T-helper 2 cell treated with Interferon-gamma antibody and Interleukin-4, amounts not matched to agents 100 ng/mL and 5 ng/mL, for 36 hours (primary cell): ENCODE measurements at regions not wholly inside any gene's neighbourhood (a gene's known extent, or its start where the extent isn't known, plus 50 kb on each side); places are given as distances from the start of the nearest gene placed in this dataset.
"Not testable (repeated sequence)": the region's sequence is repeated elsewhere in the genome, so short reads cannot be mapped to it uniquely, and the experiment has no call there.

Experiments used
- intact Hi-C: fragments of 100-400 bp; cut with micrococcal nuclease; formaldehyde crosslinking; loops from one replicate; pipeline ENCODE4 v1.15.1; 2023

DNA sequence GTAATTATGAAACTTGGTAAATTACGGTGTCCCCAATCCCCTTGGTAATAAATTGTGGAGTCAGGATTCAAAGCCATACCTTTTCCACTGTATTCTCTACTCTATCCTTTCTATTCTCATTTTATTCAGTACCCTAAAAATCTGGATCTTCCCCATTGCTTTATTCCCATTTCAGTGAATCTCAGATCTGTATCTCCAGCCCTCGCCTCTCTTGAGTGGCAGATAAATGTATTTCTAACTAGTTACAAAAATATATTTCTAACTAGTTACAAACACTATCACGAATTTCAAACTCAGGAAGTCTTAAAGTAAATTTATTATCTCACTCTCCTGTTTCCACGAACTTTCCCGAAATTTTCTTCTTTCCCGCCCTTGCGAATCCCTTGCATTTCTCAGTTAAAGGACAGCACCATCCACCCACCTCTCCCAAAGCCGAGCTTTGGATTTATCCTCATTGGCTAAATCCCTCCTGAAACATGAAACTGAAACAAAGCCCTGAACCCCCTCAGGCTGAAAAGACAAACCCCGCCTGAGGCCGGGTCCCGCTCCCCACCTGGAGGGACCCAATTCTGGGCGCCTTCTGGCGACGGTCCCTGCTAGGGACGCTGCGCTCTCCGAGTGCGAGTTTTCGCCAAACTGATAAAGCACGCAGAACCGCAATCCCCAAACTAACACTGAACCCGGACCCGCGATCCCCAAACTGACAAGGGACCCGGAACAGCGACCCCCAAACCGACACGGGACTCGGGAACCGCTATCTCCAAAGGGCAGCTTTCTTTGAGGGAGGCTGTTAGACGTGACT, 164.3 kb upstream of the PABPC3 start:
- intact Hi-C loops, result no loop called here

DNA sequence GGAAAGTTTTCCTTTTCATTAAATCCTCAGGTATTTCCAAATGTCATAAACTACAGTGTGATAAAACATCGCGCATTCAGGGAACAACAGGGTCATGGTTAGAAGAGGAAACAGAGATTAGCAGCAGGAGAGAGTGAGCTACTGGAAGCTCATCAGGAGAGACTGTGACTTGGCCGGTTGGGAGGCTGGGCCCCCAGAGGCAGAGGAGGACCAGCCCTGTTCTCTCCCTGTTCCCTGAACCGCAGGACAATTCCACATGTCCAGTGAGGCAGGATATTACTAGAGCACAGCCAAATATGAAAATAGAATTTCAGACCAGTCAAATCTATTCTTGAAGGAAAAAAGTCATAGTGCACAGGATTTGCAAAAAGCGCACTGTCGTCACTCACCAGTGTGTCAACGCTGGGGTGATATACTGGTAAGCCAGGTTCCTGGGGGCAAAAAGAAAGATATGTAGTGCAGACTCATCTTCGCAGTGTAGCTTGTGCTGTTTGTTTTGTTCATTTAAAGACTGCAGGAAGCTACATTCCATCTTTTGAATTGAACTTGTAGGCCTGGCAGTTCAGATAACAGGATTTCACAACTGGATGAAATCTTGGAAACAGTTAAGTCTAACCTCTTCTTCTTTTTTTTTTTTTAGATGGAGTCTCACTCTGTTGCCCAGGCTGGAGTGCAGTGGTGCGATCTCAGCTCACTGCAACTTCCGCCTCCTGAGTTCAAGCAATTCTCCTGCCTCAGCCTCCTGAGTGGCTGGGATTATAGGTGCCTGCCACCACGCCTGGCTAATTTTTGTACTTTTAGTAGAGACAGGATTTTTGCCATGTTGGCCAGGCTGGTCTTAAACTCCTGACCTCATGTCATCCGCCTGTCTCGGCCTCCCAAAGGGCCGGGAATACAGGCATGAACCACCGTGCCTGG, 162.6 kb upstream of the PABPC3 start:
- intact Hi-C loops, result not testable (repeated sequence)

GRCh38 chr13:24934024-24934385, 161.9 kb upstream of the PABPC3 start:
- intact Hi-C loops, result not testable (repeated sequence)

GRCh38 chr13:24938966-24939365, 157.0 kb upstream of the PABPC3 start:
- intact Hi-C loops, result no loop called here

DNA sequence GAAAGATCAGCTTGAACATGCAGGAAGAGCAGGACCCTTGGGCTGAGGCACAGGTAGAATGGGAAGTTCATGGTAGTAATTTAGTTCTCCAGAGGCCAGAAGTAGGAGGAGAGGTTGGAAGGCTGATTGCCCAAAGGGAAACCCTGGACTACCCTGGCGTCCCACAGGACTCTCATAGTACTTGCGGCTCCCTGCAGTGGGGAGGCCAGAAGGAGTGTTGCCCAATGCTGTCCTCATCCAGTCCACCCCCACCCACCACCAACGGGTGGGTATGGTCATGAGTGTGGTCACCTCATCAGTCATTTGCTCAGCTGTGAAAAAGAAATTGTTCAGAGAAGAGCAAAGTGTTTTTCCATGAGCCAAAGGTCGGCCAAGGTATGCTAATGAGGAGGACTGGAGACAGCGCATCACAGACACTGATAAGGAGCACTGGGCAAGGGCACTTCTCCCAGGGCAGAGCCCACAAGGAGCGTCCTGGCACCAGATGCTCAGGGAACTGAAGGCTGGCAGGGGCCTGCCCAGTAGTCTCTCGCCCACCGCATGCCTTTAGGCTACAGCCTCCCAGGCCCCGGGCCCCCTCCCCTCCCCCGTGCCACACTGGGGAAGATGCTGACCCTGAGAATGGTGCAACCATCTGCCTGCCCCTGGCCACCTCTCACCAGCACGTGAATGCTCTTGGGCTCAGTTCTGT, 154.8 kb upstream of the PABPC3 start:
- intact Hi-C loops, result not testable (repeated sequence)

DNA sequence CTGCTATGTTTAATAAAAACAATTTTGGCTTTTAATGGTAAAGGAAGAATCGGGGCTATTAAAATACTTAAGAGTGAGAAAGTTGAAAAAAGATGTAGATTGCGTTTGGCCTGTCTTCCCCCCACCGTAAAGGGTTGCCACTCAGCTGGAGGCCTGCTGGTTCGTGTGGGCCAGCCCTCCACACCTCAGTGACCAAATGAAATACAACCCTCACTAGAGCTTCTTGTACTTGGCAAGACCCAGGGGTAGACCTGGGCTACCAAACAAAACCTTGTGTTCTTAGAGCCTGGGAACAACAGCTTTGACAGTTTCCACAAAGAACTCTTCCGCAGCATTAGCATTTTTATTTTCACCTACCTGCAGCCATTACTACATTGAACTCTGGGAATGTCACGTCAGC, 152.8 kb upstream of the PABPC3 start:
- intact Hi-C loops, result no loop called here

DNA sequence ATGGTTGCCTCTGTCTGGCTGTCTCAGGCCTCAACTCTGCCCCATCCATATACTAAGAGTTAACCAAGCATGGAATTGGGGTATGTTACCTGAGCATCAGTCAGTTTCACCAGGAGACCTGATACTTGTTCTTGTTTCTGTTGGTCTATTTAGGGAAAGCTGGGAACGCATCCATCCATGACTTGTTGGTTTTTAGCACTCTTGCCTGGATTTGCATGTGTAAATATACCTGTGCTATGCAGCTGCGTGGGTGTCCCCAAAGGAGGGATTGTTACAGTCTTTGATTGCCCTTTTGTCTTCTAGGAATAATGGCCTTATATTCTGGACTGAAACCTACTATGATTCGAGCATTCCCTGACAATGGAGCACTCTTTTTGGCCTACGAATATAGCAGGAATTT, 151.9 kb upstream of the PABPC3 start:
- intact Hi-C loops, result not testable (repeated sequence)

GRCh38 chr13:24948977-24949376, 147.0 kb upstream of the PABPC3 start:
- intact Hi-C loops, result not testable (repeated sequence)

- intact Hi-C loops, result not testable (repeated sequence)
Observed at GRCh38 chr13:24950611-24951010, 145.3 kb upstream of the PABPC3 start.

DNA sequence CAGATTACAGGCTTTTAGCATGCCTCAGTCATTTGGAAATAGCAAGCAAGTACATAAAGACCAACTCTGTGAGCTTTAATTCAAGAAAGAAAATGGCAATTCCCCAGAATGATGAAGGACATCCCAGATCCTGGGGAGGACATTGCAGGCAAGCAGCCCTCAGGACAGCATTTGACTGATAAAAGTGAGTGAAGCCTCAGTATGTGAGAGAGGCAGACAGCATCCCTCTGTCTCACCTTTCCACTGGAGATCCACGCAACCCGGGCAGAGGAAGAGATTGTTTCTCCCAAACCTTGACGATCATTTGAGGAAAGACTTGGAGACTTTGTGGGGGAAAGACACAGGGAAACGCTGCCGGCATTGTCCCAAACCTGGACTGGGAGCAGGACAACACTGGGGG, 128.0 kb upstream of the PABPC3 start:
- intact Hi-C loops, result loop anchor here (1.0 to 5.0 kb wide), 2 partner anchors 45 to 386 kb away; no protein-coding TSS in a partner anchor

DNA sequence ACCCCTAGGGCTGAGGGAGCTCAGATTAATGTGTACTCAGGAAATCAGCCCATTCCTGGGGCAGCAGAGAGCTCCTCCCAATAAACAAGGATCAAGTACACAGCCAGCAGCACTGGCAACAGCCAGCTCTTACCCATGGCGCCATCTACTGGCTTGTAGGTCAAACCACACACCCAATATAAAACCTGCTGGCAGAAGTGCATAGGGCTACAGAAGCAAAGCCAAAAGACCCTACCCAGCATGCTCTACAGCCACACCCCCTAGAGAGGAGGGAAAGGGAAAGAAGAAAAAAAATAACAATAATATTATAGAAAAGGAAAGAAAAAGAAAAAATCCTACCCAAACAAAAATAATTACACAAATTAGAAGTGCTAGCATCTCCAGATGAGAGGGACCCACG, 127.5 kb upstream of the PABPC3 start:
- intact Hi-C loops, result loop anchor here (1.0 to 5.0 kb wide), 2 partner anchors 45 to 386 kb away; no protein-coding TSS in a partner anchor

DNA sequence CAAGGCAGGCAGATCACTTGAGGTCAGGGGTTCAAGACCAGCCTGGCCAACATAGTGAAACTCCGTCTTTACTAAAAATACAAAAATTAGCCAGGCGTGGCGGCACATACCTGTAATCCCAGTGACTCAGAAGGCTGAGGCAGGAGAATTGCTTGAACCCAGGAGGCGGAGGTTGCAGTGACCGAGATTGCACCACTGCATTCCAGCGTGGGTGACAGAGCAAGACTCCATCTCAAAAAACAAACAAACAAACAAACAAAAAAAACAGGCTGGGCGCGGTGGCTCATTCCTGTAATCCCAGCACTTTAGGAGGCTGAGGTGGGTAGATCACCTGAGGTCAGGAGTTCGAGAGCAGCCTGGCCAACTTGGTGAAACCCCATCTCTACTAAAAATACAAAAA, 122.8 kb upstream of the PABPC3 start:
- intact Hi-C loops, result not testable (repeated sequence)

DNA sequence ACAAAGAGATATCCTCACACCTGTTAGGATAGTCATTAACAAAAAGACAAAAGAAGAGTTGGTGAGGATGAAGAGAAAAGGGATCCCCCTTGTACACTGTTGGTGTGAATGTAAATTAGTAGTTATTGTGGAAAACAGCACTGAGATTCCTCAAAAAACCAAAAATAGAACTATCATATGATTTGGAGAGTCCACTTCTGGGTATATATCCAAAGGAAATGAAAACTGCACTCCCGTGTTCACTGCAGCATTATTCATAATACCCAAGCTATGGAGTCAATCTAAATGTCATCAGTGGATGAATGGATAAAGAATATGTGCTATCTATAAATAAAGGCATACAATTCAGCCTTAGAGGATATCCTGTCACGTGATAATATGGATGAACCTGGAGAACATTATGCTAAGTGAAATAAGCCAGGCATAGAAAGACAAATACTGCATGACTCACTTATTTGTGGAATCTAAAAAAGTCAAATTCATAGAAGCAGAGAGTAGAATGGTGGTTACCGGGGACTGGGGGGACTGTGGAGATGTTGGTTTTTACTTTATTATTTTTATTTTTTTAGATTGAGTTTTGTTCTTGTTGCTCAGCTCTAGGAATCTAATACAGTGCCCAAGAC, 114.6 kb upstream of the PABPC3 start:
- intact Hi-C loops, result not testable (repeated sequence)

DNA sequence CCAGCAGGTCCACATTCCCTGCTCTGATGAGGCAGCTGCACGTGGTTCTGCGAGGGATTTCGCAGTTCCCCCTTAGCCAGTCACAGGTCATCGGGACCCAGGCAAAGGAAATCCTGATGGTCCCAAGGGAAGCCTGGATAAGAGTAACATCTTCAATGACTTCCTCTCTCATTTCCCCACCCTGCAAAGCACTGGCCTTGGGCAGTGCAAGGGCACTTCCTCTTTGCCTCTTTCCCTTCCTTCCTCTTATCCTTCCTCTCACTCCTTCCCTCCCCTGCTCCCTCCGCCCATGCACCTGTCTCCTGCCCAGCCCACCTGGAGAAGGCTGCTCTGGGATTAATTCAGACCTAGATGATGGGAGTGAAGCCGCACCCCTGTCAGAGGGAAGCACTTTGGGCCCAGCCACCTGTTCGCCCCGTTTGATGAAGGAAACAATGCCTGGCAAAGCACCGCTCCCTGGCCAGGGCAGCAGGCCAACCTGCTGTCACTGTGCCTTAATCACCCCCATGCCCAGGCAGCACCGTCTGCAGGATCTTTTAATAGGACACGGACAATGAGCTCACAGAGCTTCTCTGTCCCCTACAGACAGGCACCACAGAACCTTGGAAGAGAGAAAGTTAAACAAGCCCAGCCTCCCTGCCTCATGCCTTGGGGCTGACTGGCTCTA, 113.5 kb upstream of the PABPC3 start:
- intact Hi-C loops, result no loop called here

DNA sequence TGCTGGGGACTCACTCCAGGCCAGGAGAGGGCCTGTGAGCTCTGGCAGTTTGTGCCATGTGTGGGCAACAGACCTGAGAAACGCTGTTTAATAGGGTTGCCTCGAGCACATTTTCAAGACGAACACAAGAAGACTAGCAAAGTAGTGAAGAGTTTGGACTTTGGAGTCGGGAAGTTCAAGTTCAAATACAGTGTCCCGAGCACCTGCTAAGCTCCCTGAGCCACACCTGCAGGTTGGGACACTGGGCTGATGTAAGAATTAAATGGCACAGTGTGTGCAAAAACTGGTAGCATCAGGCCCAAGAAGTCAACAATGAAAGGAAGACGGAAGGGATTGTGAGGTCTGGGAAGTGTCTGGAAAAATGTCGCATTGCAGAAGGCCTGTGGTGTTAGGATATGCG, 112.8 kb upstream of the PABPC3 start:
- intact Hi-C loops, result no loop called here

- intact Hi-C loops, result no loop called here
Observed at GRCh38 chr13:24984134-24984533, 111.8 kb upstream of the PABPC3 start.

- intact Hi-C loops, result no loop called here
Observed at GRCh38 chr13:24985107-24985506, 110.8 kb upstream of the PABPC3 start.

DNA sequence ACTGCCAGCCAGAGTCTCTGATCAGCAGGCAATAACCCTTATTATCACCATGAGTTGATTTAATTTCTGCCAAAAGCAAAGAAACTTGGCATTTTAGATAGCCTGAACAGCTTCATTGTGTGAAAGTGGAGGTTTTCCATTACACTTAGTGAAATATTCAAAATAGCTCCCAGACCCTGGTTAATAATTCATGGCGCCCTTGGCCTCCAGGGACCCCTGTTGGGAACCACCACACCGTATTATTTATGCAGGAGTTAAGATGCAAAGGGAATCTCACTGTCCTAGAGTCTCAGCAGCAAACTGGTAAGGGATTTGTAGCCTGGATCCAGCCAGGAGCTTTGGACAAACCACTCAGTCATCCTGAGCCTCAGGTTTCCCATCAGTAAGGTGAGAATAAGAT, 110.0 kb upstream of the PABPC3 start:
- intact Hi-C loops, result no loop called here

GRCh38 chr13:24986826-24987225, 109.1 kb upstream of the PABPC3 start:
- intact Hi-C loops, result no loop called here

- intact Hi-C loops, result not testable (repeated sequence)
Observed at GRCh38 chr13:24989959-24990358, 106.0 kb upstream of the PABPC3 start.

DNA sequence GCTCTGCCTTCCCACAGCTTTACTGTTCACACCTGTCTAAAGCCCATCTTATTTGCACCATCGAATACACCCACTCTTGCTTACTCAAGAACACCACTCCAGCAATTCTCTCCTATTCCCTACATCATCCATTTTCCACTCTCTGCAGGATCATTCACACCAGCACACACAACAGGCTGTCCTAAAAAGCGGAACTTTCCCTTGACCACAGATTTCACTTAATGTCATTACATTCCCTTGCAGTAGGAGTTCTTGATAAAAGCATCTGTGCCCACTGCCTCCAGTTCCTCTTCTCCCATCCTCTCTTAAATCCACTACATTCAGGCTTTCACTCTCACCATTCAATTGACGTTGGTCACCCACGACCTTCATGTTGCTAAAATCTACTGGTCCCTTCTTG, 103.0 kb upstream of the PABPC3 start:
- intact Hi-C loops, result not testable (repeated sequence)
